ENCODE measurements at regions not wholly inside any gene's neighbourhood (a gene's known extent, or its start where the extent isn't known, plus 50 kb on each side); places are given as distances from the start of the nearest gene placed in this dataset.

DNA sequence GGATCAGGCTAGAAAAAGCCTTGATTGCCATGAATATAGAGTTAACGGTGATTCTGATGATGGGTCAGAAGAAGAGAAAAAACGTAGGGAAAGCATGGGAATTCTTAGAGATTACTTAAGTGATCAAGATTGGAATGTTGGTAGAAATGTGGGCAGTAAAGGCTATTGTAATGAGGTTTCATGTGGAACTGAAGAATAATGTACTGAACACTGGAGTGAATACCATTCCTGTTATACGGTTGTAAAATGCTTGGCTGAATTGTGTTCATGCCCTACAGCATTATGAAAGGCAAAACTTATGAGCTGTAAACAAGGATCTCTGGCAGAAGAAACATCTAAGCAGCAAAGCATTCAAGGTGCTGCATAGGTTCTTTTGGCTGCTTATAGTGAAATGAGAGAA lies 414.1 kb upstream of the CBLB start:
- H3K4me3 ChIP-seq (ENCODE audit: low read depth, low read length), result no peak overlapping the region
- H3K27me3 ChIP-seq (ENCODE audit: control insufficient read depth, insufficient read depth, low read length), result no peaks in the 10 kb centered on the region
- TF ChIP-seq, protein P1, sequence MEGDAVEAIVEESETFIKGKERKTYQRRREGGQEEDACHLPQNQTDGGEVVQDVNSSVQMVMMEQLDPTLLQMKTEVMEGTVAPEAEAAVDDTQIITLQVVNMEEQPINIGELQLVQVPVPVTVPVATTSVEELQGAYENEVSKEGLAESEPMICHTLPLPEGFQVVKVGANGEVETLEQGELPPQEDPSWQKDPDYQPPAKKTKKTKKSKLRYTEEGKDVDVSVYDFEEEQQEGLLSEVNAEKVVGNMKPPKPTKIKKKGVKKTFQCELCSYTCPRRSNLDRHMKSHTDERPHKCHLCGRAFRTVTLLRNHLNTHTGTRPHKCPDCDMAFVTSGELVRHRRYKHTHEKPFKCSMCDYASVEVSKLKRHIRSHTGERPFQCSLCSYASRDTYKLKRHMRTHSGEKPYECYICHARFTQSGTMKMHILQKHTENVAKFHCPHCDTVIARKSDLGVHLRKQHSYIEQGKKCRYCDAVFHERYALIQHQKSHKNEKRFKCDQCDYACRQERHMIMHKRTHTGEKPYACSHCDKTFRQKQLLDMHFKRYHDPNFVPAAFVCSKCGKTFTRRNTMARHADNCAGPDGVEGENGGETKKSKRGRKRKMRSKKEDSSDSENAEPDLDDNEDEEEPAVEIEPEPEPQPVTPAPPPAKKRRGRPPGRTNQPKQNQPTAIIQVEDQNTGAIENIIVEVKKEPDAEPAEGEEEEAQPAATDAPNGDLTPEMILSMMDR (IDR thresholded peaks at IDR 0.05; ENCODE audit: insufficient read depth, low read depth, low read length), result no peak
- POLR2A ChIA-PET, result no interaction called here
- CTCF ChIA-PET, result interaction anchor here (0.6 kb wide), 1 partner anchor 77 kb away, joined by 3 read pairs; no protein-coding TSS in a partner anchor
- no peaks in the 10 kb centered on the region for H3K36me3 ChIP-seq (ENCODE audit: control insufficient read depth, insufficient read depth, low read length)
- no peak for DNase-seq (ENCODE audit: low read depth)

DNA sequence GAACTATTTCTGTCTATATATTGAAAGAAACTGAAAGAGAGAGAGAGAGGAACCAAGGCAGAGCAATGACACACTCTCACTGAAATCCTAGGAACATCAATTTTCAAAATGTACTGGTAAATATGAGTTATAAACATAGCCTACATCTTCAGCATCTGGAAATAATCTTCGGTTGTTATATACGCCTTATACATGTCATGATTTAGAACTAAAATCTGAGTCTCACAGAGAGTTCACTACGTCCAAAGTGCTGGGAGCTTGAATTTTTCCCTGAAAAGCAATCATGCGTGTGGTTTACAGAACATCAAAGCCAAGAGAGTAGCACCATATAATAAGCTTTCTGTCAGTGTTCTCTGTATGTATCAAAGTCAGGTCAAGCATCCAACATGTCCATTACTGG lies 420.0 kb upstream of the CBLB start:
- H3K4me3 ChIP-seq (ENCODE audit: low read depth, low read length), result no peak overlapping the region
- POLR2A ChIA-PET, result no interaction called here
- H3K36me3 ChIP-seq (ENCODE audit: control insufficient read depth, insufficient read depth, low read length), result no peaks in the 10 kb centered on the region
- CTCF ChIA-PET, result no interaction called here
- H3K27me3 ChIP-seq (ENCODE audit: control insufficient read depth, insufficient read depth, low read length), result no peaks in the 10 kb centered on the region
- DNase-seq (ENCODE audit: low read depth), result no peak
- TF ChIP-seq, protein P1 (IDR thresholded peaks at IDR 0.05; ENCODE audit: insufficient read depth, low read depth, low read length), result no peak

DNA sequence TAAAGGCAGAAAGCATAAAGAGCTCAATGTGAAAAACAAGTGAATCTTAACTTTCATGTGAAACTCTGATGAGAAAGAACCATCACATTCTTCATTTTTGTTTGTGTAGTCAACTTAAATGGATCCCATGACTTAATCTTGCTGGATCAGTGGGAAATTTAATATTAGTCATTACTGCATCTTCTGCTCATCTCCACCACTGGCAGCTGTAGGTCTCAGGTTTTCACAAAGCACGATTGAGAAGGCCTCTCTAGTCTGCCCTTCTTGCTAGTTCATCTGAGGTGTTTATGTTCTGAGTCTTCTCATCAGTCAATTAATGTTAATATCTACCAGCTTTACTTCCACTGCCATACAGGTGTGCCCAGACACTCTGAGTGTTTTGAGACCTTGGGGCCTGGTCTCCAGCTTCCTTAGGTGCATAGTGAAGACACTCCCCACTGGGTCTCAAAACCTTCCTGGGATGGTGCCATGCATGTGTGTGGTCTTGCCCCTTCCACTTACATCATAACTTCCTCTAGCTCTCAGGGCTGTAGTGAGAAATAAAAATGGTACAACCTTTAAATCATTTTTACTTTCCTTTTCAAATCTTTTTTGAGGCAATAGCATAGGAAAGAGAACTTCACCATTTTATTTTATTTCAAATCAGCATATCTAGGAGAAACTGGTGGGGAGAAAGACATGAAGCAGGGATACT lies 421.6 kb upstream of the CBLB start:
- ChIA-PET POLR2A (no interaction called here), CTCF (no interaction called here)
- no peaks in the 10 kb centered on the region for H3K36me3 ChIP-seq (ENCODE audit: control insufficient read depth, insufficient read depth, low read length)
- no peak for DNase-seq (ENCODE audit: low read depth)
- no peaks in the 10 kb centered on the region for H3K27me3 ChIP-seq (ENCODE audit: control insufficient read depth, insufficient read depth, low read length)
- TF ChIP-seq, protein P1 (IDR thresholded peaks at IDR 0.05; ENCODE audit: insufficient read depth, low read depth, low read length), result no peak
- no peak overlapping the region for H3K4me3 ChIP-seq (ENCODE audit: low read depth, low read length)

DNA sequence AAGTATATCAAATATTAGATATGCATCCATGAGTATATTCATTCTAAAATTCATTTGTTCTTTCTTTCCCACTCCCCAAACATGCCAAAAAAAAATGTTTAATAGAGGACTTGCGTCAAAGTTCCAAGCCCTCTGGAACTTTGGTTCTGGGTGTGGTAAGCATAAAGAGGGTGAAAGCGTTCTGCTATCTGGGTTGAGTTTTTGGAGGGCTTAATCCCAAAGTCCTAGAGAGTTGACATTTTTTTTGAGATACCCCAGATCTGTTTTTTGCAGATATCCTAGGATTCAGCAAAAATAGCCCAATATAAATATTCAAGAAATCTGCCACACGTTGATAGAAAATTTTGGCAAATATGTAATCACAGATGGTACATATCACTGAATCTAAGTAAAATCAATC lies 424.3 kb upstream of the CBLB start:
- H3K27me3 ChIP-seq (ENCODE audit: control insufficient read depth, insufficient read depth, low read length), result no peaks in the 10 kb centered on the region
- POLR2A ChIA-PET, result no interaction called here
- no peak overlapping the region for H3K4me3 ChIP-seq (ENCODE audit: low read depth, low read length)
- no peaks in the 10 kb centered on the region for H3K36me3 ChIP-seq (ENCODE audit: control insufficient read depth, insufficient read depth, low read length)
- no peak for DNase-seq (ENCODE audit: low read depth)
- CTCF ChIA-PET, result no interaction called here
- TF ChIP-seq, protein P1 (IDR thresholded peaks at IDR 0.05; ENCODE audit: insufficient read depth, low read depth, low read length), result no peak

DNA sequence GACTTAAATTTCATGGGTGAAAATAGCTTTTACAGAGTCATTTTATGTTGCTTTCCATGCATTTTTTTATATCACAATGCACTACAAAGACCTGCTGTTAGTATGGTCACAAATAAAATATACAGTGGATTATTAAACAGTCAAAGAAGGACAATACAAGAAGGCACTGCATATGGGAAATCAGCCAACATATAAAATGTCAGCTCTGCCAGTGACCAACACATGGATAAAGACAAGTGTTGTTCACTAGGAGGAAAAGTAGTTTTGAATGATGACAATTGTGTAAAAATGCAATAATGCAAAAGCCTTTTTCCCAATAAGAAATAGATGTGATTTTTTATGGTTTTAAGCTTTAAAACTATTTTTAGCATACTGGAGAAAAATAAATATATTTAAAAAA lies 425.3 kb upstream of the CBLB start:
- CTCF ChIA-PET, result interaction anchor here (1.0 to 1.1 kb wide), 2 partner anchors 9 to 17 kb away, joined by 3 to 4 read pairs; no protein-coding TSS in a partner anchor
- Histone ChIP-seq H3K4me3 (ENCODE audit: low read depth, low read length) (no peak overlapping the region), H3K27me3 (ENCODE audit: control insufficient read depth, insufficient read depth, low read length) (no peaks in the 10 kb centered on the region), H3K36me3 (ENCODE audit: control insufficient read depth, insufficient read depth, low read length) (no peaks in the 10 kb centered on the region)
- TF ChIP-seq, protein P1 (IDR thresholded peaks at IDR 0.05; ENCODE audit: insufficient read depth, low read depth, low read length), result no peak
- no peak for DNase-seq (ENCODE audit: low read depth)
- POLR2A ChIA-PET, result no interaction called here
